ENCODE measurements at regions not wholly inside any gene's neighbourhood (a gene's known extent, or its start where the extent isn't known, plus 50 kb on each side); places are given as distances from the start of the nearest gene placed in this dataset.

GRCh38 chr11:79503028-79503427 lies 62.2 kb upstream of the TENM4 start:
- TF ChIP-seq POLR2A (IDR thresholded peaks at IDR 0.05; ENCODE audit: low read depth, low read length): no peak
- no peak for TF ChIP-seq TAF1 (IDR thresholded peaks at IDR 0.05; ENCODE audit: borderline replicate concordance, low read depth, low read length)

All from GM12892 (cell line).